ENCODE measurements at regions not wholly inside any gene's neighbourhood (a gene's known extent, or its start where the extent isn't known, plus 50 kb on each side); places are given as distances from the start of the nearest gene placed in this dataset.

- TF ChIP-seq FOXA2 (IDR thresholded peaks at IDR 0.05) (no peak), RAD21 (IDR thresholded peaks at IDR 0.05) (no peak), FOXA1 (IDR thresholded peaks at IDR 0.05) (no peak), ATF3 (IDR thresholded peaks at IDR 0.05) (no peak)
- no peak overlapping the region for H3K4me3 ChIP-seq (ENCODE audit: low read depth in 1 of 3, low read length in 3 of 3)
- no peaks in the 10 kb centered on the region for H3K36me3 ChIP-seq (ENCODE audit: control insufficient read depth in 4 of 4, insufficient read depth in 3 of 4, low read depth in 1 of 4, low read length in 3 of 4)
- no peak overlapping the region for H3K9ac ChIP-seq (ENCODE audit: low read depth in 1 of 2, low read length in 2 of 2)
- no peak for DNase-seq (ENCODE audit: low spot score)
- 68% methylated on average over 1 of the region's 1 CpG for WGBS
- no peaks in the 10 kb centered on the region for H3K4me1 ChIP-seq (ENCODE audit: control insufficient read depth in 4 of 4, insufficient read depth in 4 of 4, low read length in 3 of 4)
- H3K27ac ChIP-seq (ENCODE audit: low read depth in 1 of 2, low read length in 2 of 2) = no peak overlapping the region
- H3K27me3 ChIP-seq (ENCODE audit: control insufficient read depth in 4 of 4, insufficient read depth in 4 of 4, low read length in 3 of 4) = peaks cover 0 to 3% (median 0%) of the 10 kb centered on the region in 4 donors
- H3K9me3 ChIP-seq (ENCODE audit: control insufficient read depth in 4 of 4, low read length in 3 of 4) = no peaks in the 10 kb centered on the region
Observed at GRCh38 chr14:87837296-87837695, 155.7 kb downstream of the GALC start.

- no peaks in the 10 kb centered on the region for H3K9me3 ChIP-seq (ENCODE audit: control insufficient read depth in 4 of 4, low read length in 3 of 4)
- H3K9ac ChIP-seq (ENCODE audit: low read depth in 1 of 2, low read length in 2 of 2) = no peak overlapping the region
- H3K4me3 ChIP-seq (ENCODE audit: low read depth in 1 of 3, low read length in 3 of 3) = no peak overlapping the region
- no peak for DNase-seq (ENCODE audit: low spot score)
- no peak overlapping the region for H3K27ac ChIP-seq (ENCODE audit: low read depth in 1 of 2, low read length in 2 of 2)
- 47% methylated on average over 1 of the region's 1 CpG for WGBS
- no peak for TF ChIP-seq RXRA (IDR thresholded peaks at IDR 0.05)
- TF ChIP-seq SP1 (IDR thresholded peaks at IDR 0.05) = no peak
- TF ChIP-seq ZBTB33 (IDR thresholded peaks at IDR 0.05) = no peak
- no peak for TF ChIP-seq TAF1 (conservative IDR thresholded peaks at IDR 0.05)
- TF ChIP-seq NR2F2 (IDR thresholded peaks at IDR 0.05) = no peak
- no peak for TF ChIP-seq CTCF (IDR thresholded peaks at IDR 0.05; ENCODE audit: low read depth, low read length, missing input control)
- no peak for TF ChIP-seq FOXA1 (IDR thresholded peaks at IDR 0.05)
- no peak for TF ChIP-seq FOXA2 (IDR thresholded peaks at IDR 0.05)
- no peak for TF ChIP-seq MAX (IDR thresholded peaks at IDR 0.05)
- no peak for TF ChIP-seq ATF3 (IDR thresholded peaks at IDR 0.05)
- TF ChIP-seq REST (IDR thresholded peaks at IDR 0.05) = no peak
- no peak for TF ChIP-seq JUND (IDR thresholded peaks at IDR 0.05)
- no peak for TF ChIP-seq GABPA (IDR thresholded peaks at IDR 0.05 in 1 of 2, conservative IDR thresholded peaks at IDR 0.05 in 1 of 2)
- TF ChIP-seq EGR1 (IDR thresholded peaks at IDR 0.05; ENCODE audit: low read depth in 2 of 2) = no peak
- TF ChIP-seq HNF4G (IDR thresholded peaks at IDR 0.05) = no peak
- no peak for TF ChIP-seq YY1 (IDR thresholded peaks at IDR 0.05)
- TF ChIP-seq HNF4A (conservative IDR thresholded peaks at IDR 0.05) = no peak
- TF ChIP-seq RAD21 (IDR thresholded peaks at IDR 0.05) = no peak
- no peaks in the 10 kb centered on the region for H3K36me3 ChIP-seq (ENCODE audit: control insufficient read depth in 4 of 4, insufficient read depth in 3 of 4, low read depth in 1 of 4, low read length in 3 of 4)
- no peaks in the 10 kb centered on the region for H3K4me1 ChIP-seq (ENCODE audit: control insufficient read depth in 4 of 4, insufficient read depth in 4 of 4, low read length in 3 of 4)
- peaks cover 0 to 3% (median 0%) of the 10 kb centered on the region in 4 donors for H3K27me3 ChIP-seq (ENCODE audit: control insufficient read depth in 4 of 4, insufficient read depth in 4 of 4, low read length in 3 of 4)
Observed at GRCh38 chr14:87834594-87834993, 158.4 kb downstream of the GALC start.
